Nephron progenitor cell (in vitro differentiated cells): ENCODE measurements at regions not wholly inside any gene's neighbourhood (a gene's known extent, or its start where the extent isn't known, plus 50 kb on each side); places are given as distances from the start of the nearest gene placed in this dataset.

Experiments
- DNase-seq: peaks from one replicate; pipeline ENCODE4 v3.0.0; 2021
- H3K27ac Mint-ChIP-seq: 2 replicates; pipeline ENCODE4 v1.8.0; 2021; ENCODE audit warnings: mild to moderate bottlenecking, moderate library complexity, mixed read lengths
- H3K27me3 Mint-ChIP-seq: 2 replicates; pipeline ENCODE4 v1.8.0; 2021; ENCODE audit warnings: mild to moderate bottlenecking, low read depth, mixed read lengths; ENCODE audit not compliant: poor library complexity
- H3K36me3 Mint-ChIP-seq: 2 replicates; pipeline ENCODE4 v1.8.0; 2021; ENCODE audit warnings: low read depth, mixed read lengths
- H3K4me1 Mint-ChIP-seq: 2 replicates; pipeline ENCODE4 v1.8.0; 2021; ENCODE audit warnings: mixed read lengths
- H3K4me3 Mint-ChIP-seq: 2 replicates; pipeline ENCODE4 v1.8.0; 2021; ENCODE audit warnings: mild to moderate bottlenecking, moderate library complexity, mixed read lengths
- H3K9me3 Mint-ChIP-seq: 2 replicates; pipeline ENCODE4 v1.8.0; 2021; ENCODE audit warnings: mild to moderate bottlenecking, moderate library complexity, mixed read lengths
- CTCF ChIP-seq: fragments of 200-600 bp; sonication (generic); IDR thresholded peaks from 2 replicates; pipeline ENCODE4 v1.5.0; 2021; ENCODE audit warnings: antibody characterized with exemption

GRCh38 chr13:105547851-105548250 lies 987.6 kb downstream of the EFNB2 start:
- no peak for TF ChIP-seq CTCF
- no peak overlapping the region for H3K27ac Mint-ChIP-seq
- DNase-seq: no peak
- no peaks in the 10 kb centered on the region for H3K9me3 Mint-ChIP-seq
- H3K27me3 Mint-ChIP-seq: no peaks in the 10 kb centered on the region
- H3K36me3 Mint-ChIP-seq: no peaks in the 10 kb centered on the region
- no peak overlapping the region for H3K4me3 Mint-ChIP-seq
- H3K4me1 Mint-ChIP-seq: no peaks in the 10 kb centered on the region

GRCh38 chr13:105545811-105546210 lies 989.7 kb downstream of the EFNB2 start:
- no peak for TF ChIP-seq CTCF
- Mint-ChIP-seq H3K4me3 (no peak overlapping the region), H3K27me3 (no peaks in the 10 kb centered on the region), H3K4me1 (no peaks in the 10 kb centered on the region), H3K27ac (no peak overlapping the region), H3K9me3 (no peaks in the 10 kb centered on the region), H3K36me3 (no peaks in the 10 kb centered on the region)
- DNase-seq: no peak

- H3K27ac Mint-ChIP-seq: no peak overlapping the region
- H3K4me3 Mint-ChIP-seq: no peak overlapping the region
- no peak for TF ChIP-seq CTCF
- H3K36me3 Mint-ChIP-seq: no peaks in the 10 kb centered on the region
- H3K9me3 Mint-ChIP-seq: no peaks in the 10 kb centered on the region
- H3K4me1 Mint-ChIP-seq: no peaks in the 10 kb centered on the region
- no peak for DNase-seq
- H3K27me3 Mint-ChIP-seq: no peaks in the 10 kb centered on the region
Measured at GRCh38 chr13:105543742-105544141, 991.7 kb downstream of the EFNB2 start.

- Mint-ChIP-seq H3K9me3 (no peaks in the 10 kb centered on the region), H3K4me1 (no peaks in the 10 kb centered on the region), H3K27ac (no peak overlapping the region), H3K27me3 (no peaks in the 10 kb centered on the region), H3K4me3 (no peak overlapping the region), H3K36me3 (no peaks in the 10 kb centered on the region)
- no peak for TF ChIP-seq CTCF
- no peak for DNase-seq
Measured at GRCh38 chr13:105541565-105541964, 993.9 kb downstream of the EFNB2 start.

- H3K27me3 Mint-ChIP-seq: no peaks in the 10 kb centered on the region
- H3K36me3 Mint-ChIP-seq: no peaks in the 10 kb centered on the region
- peaks cover 5% of the 10 kb centered on the region for H3K9me3 Mint-ChIP-seq
- H3K4me1 Mint-ChIP-seq: no peaks in the 10 kb centered on the region
- no peak for TF ChIP-seq CTCF
- H3K4me3 Mint-ChIP-seq: no peak overlapping the region
- no peak overlapping the region for H3K27ac Mint-ChIP-seq
- DNase-seq: no peak
Measured at GRCh38 chr13:105538346-105538745, 997.1 kb downstream of the EFNB2 start.

- Mint-ChIP-seq H3K9me3 (peaks cover 5% of the 10 kb centered on the region), H3K27me3 (peaks cover 4% of the 10 kb centered on the region), H3K4me1 (no peaks in the 10 kb centered on the region), H3K27ac (no peak overlapping the region), H3K4me3 (no peak overlapping the region), H3K36me3 (no peaks in the 10 kb centered on the region)
- DNase-seq: no peak
- no peak for TF ChIP-seq CTCF
Measured at GRCh38 chr13:105537113-105537512, 998.3 kb downstream of the EFNB2 start.
